Left hindlimb (tissue), 1 donor: ENCODE measurements at regions not wholly inside any gene's neighbourhood (a gene's known extent, or its start where the extent isn't known, plus 50 kb on each side); places are given as distances from the start of the nearest gene placed in this dataset.
A peak's percentile ranks its signal among the peaks of the same experiment; 100 is the strongest.
"Not testable (repeated sequence)": the region's sequence is repeated elsewhere in the genome, so short reads cannot be mapped to it uniquely, and the experiment has no call there.

Source experiments
- DNase-seq: peaks from one replicate; pipeline ENCODE4 v3.0.0-alpha.2; 2018

DNA sequence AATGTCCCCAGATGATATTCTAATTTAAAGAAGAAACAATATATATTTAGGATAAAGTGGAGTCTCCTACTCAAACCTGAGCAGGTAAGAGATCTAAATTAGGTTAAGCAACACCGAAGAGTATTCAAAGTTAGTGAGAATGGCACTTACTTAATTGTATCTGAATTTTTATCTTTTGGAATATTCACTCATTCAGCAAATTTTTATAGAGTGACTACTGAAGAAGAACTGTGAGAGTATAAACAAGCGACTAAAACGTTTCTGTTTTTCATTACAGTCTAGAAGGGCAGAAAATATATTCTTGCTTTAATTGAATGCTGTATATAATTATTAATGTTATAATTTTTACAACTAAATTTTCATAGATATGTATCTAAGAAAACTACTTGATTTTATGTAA, 567.7 kb upstream of the TBL1XR1 start:
- DNase-seq, result no peak

- no peak for DNase-seq
Observed at GRCh38 chr3:177770383-177771230, 573.3 kb upstream of the TBL1XR1 start.

DNA sequence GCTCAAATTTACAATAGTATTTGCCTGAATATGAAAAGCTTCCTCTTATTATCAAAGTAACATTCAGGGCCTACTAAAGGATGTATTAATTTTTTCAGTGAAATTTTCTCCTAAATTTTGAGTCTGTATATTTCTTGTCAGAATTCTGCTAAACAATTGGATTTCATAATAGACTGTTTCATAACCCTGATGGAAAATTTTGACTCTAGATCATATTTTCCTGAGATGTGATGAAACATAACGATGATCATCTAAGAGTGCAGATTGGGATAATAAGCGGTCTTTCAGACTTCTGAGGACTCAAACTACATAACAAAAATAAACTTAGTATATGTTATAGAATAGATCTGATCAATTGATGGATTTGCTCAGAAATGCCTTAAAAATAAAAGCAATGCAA, 574.5 kb upstream of the TBL1XR1 start:
- no peak for DNase-seq

- DNase-seq, result no peak
Observed at GRCh38 chr3:177772908-177773557, 575.8 kb upstream of the TBL1XR1 start.

DNA sequence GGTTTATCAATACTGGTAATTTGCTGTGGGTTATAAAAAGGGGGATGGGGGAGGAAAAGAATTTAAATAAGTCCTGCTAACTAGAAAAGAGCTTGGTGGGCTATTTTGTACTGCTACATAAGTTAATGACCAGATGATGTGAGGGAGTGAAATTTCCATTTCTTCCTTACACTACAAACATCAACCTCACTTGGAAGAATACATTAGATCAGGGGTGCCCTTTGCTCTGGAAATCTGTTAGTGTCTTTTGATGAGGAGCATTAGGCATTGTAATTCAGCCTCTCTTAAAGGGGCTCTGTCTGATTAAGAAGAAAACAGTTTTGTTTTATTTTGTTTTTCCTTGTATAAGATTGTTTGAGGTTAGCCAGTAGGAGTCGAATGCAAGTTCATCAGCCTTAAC, 576.4 kb upstream of the TBL1XR1 start:
- no peak for DNase-seq

GRCh38 chr3:177776661-177777101, 579.4 kb upstream of the TBL1XR1 start:
- peak; percentile 52 for DNase-seq

DNA sequence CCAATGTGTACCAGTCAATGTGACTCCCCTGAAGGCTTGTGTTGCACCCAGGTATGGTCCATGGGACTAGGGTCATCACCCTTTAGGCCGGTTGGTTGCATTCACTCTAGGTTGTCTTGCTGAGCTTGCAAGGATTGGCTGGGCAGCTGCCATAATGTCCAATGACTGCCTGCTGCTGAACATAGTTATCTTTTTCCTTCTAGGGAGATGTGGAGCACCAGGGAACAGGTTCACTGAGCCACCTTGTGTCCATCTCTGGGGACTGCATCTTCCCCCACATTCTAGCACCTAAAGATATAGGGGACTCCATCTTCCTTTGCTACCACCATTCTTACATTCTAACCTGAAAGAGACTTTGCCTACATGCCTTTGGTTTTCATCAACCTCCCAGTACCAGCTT, 580.4 kb upstream of the TBL1XR1 start:
- no peak for DNase-seq

- no peak for DNase-seq
Observed at GRCh38 chr3:177778633-177779032, 581.4 kb upstream of the TBL1XR1 start.

DNA sequence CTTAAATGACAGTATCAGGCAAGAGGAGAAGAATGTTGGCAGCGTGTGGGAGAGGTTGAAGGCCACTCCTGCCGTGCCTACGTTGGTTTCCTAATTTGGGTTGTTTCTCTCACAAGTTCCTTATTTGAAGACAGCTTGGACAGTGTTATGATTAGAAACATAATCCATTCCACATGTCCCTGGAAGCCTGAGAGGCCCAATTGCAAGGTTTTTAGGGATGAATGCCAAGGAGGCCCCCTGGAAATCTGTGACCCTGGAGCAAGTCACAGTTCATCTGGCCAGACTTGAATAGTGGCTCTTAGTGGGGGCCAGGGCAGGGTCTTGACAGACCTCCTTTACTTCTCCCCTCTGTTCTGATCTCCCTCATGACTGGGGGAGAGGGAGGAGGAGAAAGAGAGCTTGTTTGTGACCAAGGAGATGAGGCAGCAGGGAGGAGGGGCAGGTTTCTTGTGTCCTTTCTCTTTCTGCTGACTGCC, 584.4 kb upstream of the TBL1XR1 start:
- peak; percentile 58 for DNase-seq

GRCh38 chr3:177783338-177783737, 586.1 kb upstream of the TBL1XR1 start:
- DNase-seq, result no peak

DNA sequence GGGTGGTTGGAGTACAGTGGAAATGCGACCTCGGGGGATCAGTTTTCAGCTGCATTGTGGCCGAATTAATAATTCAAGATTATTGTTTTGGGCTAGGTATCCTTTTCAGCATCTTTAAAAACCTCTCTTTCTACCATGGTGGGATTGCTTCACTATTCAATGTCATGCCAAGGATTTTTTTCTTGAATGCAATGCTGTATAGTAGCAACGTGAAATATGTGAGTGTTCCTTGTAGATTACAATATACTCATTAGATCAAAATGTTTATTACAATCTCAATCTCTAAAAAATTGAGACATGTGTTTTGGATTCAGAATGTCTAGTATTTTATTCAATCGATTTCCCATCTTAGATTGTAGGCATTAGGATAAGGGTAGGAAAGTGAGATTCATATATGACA, 586.5 kb upstream of the TBL1XR1 start:
- no peak for DNase-seq

- no peak for DNase-seq
Observed at GRCh38 chr3:177787279-177788041, 590.2 kb upstream of the TBL1XR1 start.

DNA sequence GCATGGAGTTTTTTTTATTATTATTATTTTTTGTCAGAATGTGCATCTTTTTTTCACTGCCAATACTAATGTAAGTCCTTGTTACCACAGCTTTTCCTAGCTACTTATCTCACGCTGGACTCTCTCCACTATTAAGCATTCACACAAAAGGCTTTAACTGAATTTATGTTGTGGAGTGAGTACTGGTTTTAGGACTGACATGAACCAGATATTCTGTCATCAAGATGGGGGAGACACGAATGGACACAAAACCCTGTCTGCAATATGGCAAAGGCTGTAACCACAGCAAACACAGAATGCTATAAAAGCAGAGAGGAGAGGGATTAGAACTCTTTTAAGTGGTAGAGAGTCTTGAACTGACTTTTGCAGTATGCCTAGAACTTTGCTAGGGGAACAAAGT, 592.2 kb upstream of the TBL1XR1 start:
- DNase-seq, result no peak

DNA sequence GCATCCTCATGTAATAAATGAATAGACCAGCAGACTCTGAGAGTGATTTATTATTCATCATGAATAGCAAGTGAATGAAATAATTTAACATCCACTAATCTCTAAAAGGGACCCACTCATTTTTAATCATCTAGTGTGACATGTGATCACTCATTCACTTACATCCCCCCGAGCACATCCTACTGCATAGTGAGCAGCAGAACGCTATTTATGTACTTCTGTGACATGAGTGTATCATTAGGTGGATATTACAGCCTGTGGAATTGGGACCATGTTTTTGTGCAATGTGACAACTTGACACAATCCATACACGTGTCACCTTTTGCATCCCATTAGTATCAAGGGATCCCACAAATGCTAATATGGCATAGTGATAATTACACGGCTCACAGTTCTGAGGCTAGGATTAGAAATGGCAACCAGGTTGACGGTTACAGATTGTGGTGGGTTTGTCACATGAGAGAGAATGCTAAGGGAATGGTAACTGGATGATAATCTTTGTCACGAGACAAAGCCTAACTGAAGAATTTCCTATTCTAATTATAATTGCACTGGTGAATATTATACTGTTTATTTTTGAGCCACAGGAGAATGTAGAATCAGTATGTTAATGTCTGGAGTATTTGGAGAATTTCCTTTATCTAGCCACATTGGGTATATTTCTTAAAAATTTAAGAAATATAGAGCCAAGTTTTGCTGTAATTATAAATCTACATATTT, 595.2 kb upstream of the TBL1XR1 start:
- no peak for DNase-seq

DNA sequence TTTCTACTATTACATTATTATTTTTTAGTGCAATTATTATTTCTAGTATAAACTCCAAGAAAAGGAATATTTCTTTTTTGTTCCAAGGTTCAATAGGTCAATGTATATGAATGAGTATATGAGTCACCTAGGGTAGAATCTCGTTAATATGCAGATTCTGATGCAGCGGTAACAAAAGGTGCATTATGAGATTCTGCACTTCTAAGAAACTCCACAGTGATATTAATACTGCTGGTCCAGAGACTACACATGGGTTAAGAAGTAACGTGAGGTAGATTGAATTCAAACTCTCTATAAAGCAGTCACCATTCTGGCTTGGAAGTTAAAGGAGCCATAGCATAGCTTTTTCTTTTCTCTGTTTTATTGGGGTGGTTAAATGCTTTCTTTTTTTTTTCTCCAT, 596.2 kb upstream of the TBL1XR1 start:
- no peak for DNase-seq

DNA sequence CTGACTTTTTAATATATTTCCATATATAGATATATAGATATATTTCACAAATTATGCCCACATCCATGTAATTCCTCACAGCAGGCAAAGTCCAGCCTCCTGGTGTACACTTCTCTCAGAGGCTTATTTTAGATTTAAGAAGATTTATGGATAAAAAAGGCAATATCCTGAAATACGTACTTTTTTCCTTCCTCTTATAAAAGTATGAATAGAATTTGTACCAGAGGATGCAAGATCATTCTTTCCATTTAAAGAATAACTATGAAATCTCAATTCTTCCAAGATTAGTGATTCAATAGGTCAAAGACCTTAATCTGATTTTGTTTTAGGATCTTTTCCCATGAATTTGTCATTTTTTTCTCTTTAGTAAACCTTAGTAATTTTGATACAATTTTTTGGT, 597.9 kb upstream of the TBL1XR1 start:
- no peak for DNase-seq

GRCh38 chr3:177795859-177796258, 598.6 kb upstream of the TBL1XR1 start:
- no peak for DNase-seq

DNA sequence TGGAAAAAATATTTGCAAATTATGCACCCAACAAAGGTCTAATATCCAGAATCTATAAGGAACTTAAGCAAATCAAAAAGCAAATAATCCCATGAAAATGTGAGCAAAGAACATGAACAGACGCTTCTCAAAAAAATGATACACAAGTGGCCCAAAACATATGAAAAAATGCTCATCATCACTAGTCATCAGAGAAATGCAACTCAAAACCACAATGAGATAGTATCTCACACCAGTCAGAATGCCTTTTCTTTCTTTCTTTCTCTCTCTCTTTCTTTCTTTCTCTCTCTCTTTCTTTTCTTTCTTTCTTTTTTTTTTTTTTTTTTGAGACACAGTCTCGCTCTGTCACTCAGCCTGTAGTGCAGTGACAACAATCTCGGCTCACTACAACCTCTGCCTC, 602.9 kb upstream of the TBL1XR1 start:
- DNase-seq, result not testable (repeated sequence)

DNA sequence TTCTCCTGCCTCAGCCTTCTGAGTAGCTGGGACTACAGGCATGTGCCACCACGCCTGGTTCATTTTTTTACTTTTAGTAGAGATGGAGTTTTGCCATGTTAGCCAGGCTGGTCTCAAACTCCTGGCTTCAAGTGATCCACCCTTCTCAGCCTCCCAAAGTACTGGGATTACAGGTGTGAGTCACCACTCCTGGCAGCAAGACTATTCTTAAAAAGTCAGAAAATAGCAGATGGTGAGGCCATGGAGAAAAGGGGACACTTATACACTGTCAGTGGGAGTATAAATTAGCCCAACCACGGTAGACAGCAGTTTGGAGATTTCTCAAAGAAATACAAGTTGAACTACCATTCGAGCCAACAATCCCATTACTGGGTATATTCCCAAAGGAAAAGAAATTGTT, 603.3 kb upstream of the TBL1XR1 start:
- DNase-seq, result no peak

GRCh38 chr3:177802151-177802900, 605.0 kb upstream of the TBL1XR1 start:
- DNase-seq, result no peak

- no peak for DNase-seq
Observed at GRCh38 chr3:177803500-177803899, 606.2 kb upstream of the TBL1XR1 start.

GRCh38 chr3:177804032-177804431, 606.8 kb upstream of the TBL1XR1 start:
- DNase-seq, result no peak
